ENCODE measurements at regions not wholly inside any gene's neighbourhood (a gene's known extent, or its start where the extent isn't known, plus 50 kb on each side); places are given as distances from the start of the nearest gene placed in this dataset.

DNA sequence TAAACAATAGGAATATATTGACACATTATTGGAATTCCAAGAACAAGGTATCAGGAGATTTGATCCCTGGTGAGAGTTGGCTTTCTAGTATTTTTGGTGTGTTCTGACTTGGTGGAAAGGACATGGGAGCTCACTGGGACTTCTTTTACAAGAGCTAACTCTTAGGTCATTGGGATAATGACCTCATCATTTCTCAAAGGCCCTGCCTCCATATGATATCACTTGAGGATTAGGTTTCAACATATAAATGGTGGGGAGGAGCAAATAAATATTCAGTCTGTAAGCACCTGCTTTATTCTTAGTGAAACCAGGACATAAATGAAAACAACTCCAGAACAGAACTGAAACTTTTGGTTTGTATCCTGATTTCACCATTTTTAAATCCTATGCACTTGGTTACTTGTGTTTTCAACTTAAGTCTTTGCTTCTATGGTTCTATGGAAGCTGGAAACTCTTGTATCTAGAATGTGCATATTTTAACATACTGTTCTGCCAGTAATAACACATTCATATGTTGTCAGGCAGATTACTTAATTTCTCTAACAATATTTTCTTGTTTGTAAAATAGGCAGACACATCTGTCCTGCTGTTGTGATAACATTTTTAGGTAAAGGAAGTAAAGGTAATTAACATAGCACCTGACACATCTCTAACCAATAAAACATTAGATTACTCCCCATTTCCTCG is 1527.7 kb upstream of the CDH8 start:
- dilution Hi-C loops (cut with MboI; ENCODE audit: extremely low pct_ligation_motif_present, low sequenced_read_pairs) = no loop called here
- TF ChIP-seq EZH2 (IDR thresholded peaks at IDR 0.05; ENCODE audit: low read length) = no peak
- TF ChIP-seq, protein P1, sequence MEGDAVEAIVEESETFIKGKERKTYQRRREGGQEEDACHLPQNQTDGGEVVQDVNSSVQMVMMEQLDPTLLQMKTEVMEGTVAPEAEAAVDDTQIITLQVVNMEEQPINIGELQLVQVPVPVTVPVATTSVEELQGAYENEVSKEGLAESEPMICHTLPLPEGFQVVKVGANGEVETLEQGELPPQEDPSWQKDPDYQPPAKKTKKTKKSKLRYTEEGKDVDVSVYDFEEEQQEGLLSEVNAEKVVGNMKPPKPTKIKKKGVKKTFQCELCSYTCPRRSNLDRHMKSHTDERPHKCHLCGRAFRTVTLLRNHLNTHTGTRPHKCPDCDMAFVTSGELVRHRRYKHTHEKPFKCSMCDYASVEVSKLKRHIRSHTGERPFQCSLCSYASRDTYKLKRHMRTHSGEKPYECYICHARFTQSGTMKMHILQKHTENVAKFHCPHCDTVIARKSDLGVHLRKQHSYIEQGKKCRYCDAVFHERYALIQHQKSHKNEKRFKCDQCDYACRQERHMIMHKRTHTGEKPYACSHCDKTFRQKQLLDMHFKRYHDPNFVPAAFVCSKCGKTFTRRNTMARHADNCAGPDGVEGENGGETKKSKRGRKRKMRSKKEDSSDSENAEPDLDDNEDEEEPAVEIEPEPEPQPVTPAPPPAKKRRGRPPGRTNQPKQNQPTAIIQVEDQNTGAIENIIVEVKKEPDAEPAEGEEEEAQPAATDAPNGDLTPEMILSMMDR (optimal IDR thresholded peaks at IDR 0.05 in 1 of 3, IDR thresholded peaks at IDR 0.05 in 1 of 3, conservative IDR thresholded peaks at IDR 0.05 in 1 of 3; ENCODE audit: extremely low read depth in 1 of 3, insufficient read depth in 2 of 3, low read length in 3 of 3) = no peak
- no peaks in the 10 kb centered on the region for H3K9me1 ChIP-seq (ENCODE audit: control insufficient read depth, extremely low read depth, insufficient read depth, low read length)

GRCh38 chr16:63553980-63554379 is 1517.7 kb upstream of the CDH8 start:
- H3K9ac ChIP-seq (ENCODE audit: control insufficient read depth, extremely low read depth, insufficient read depth, low read length) = no peak overlapping the region
- H3K79me2 ChIP-seq (ENCODE audit: control insufficient read depth, insufficient read depth, low read length) = no peaks in the 10 kb centered on the region
- H3K27me3 ChIP-seq (ENCODE audit: control insufficient read depth, extremely low read depth, insufficient read depth, low read length) = no peaks in the 10 kb centered on the region
- no peak overlapping the region for H2AFZ ChIP-seq (ENCODE audit: control insufficient read depth, low read length)
- no peaks in the 10 kb centered on the region for H3K9me1 ChIP-seq (ENCODE audit: control insufficient read depth, extremely low read depth, insufficient read depth, low read length)
- FAIRE-seq = no peak
- no peak overlapping the region for H3K4me2 ChIP-seq (ENCODE audit: control insufficient read depth, extremely low read depth, insufficient read depth, low read depth, low read length)
- dilution Hi-C loops (cut with MboI; ENCODE audit: extremely low pct_ligation_motif_present, low sequenced_read_pairs) = no loop called here
- no peak for DNase-seq (ENCODE audit: low read depth, low spot score)
- H3K4me1 ChIP-seq (ENCODE audit: control insufficient read depth, extremely low read depth, insufficient read depth, low read length) = no peaks in the 10 kb centered on the region
- H4K20me1 ChIP-seq (ENCODE audit: control insufficient read depth, extremely low read depth, insufficient read depth, low read length) = no peaks in the 10 kb centered on the region
- H3K4me3 ChIP-seq (ENCODE audit: control insufficient read depth in 2 of 3, extremely low read depth in 1 of 3, insufficient read depth in 2 of 3, low read depth in 1 of 3, low read length in 3 of 3) = no peak overlapping the region
- no peaks in the 10 kb centered on the region for H3K36me3 ChIP-seq (ENCODE audit: control insufficient read depth in 2 of 2, extremely low read depth in 1 of 2, insufficient read depth in 2 of 2, low read length in 2 of 2)
- TF ChIP-seq, protein P1 (optimal IDR thresholded peaks at IDR 0.05 in 1 of 3, IDR thresholded peaks at IDR 0.05 in 1 of 3, conservative IDR thresholded peaks at IDR 0.05 in 1 of 3; ENCODE audit: extremely low read depth in 1 of 3, insufficient read depth in 2 of 3, low read length in 3 of 3) = no peak
- TF ChIP-seq EZH2 (IDR thresholded peaks at IDR 0.05; ENCODE audit: low read length) = no peak
- H3K9me3 ChIP-seq (ENCODE audit: control insufficient read depth, low read depth, low read length) = no peaks in the 10 kb centered on the region
- no peak overlapping the region for H3K27ac ChIP-seq (ENCODE audit: control insufficient read depth, insufficient read depth, low read length)

More for the DNA sequence above, 1527.7 kb upstream of the CDH8 start:
- no peaks in the 10 kb centered on the region for H3K9me3 ChIP-seq (ENCODE audit: control insufficient read depth, low read depth, low read length)
- no peaks in the 10 kb centered on the region for H3K27me3 ChIP-seq (ENCODE audit: control insufficient read depth, extremely low read depth, insufficient read depth, low read length)
- FAIRE-seq (no peak), DNase-seq (ENCODE audit: low read depth, low spot score) (no peak)
- no peak overlapping the region for H2AFZ ChIP-seq (ENCODE audit: control insufficient read depth, low read length)
- H3K36me3 ChIP-seq (ENCODE audit: control insufficient read depth in 2 of 2, extremely low read depth in 1 of 2, insufficient read depth in 2 of 2, low read length in 2 of 2) = no peaks in the 10 kb centered on the region
- H3K4me1 ChIP-seq (ENCODE audit: control insufficient read depth, extremely low read depth, insufficient read depth, low read length) = no peaks in the 10 kb centered on the region
- H3K4me3 ChIP-seq (ENCODE audit: control insufficient read depth in 2 of 3, extremely low read depth in 1 of 3, insufficient read depth in 2 of 3, low read depth in 1 of 3, low read length in 3 of 3) = no peak overlapping the region
- no peaks in the 10 kb centered on the region for H3K79me2 ChIP-seq (ENCODE audit: control insufficient read depth, insufficient read depth, low read length)
- H4K20me1 ChIP-seq (ENCODE audit: control insufficient read depth, extremely low read depth, insufficient read depth, low read length) = no peaks in the 10 kb centered on the region
- H3K27ac ChIP-seq (ENCODE audit: control insufficient read depth, insufficient read depth, low read length) = no peak overlapping the region
- no peak overlapping the region for H3K4me2 ChIP-seq (ENCODE audit: control insufficient read depth, extremely low read depth, insufficient read depth, low read depth, low read length)
- no peak overlapping the region for H3K9ac ChIP-seq (ENCODE audit: control insufficient read depth, extremely low read depth, insufficient read depth, low read length)

Measured in keratinocyte (primary cell).